OCI-LY7 (cell line): ENCODE measurements at regions not wholly inside any gene's neighbourhood (a gene's known extent, or its start where the extent isn't known, plus 50 kb on each side); places are given as distances from the start of the nearest gene placed in this dataset.

Experiments
- BruUV-seq: library from RNA; stranded (reverse); fragments of 400-500 nt; replicated peaks from 2 replicates; lab custom pipeline; 2021; lab: Mats Ljungman, UMichigan
- CTCF ChIA-PET: fragments of 300-600 bp; sonication (Branson Sonifier 250); formaldehyde crosslinking; loops from one replicate; lab custom pipeline; 2022; ENCODE audit warnings: antibody characterized with exemption; ENCODE audit not compliant: unreplicated experiment; lab: Charles Lee
- POLR2A ChIA-PET: fragments of 300-600 bp; sonication (Branson Sonifier 250); formaldehyde crosslinking; loops from one replicate; lab custom pipeline; 2022; ENCODE audit warnings: antibody characterized with exemption; lab: Charles Lee
- DNase-seq: peaks from one replicate; pipeline ENCODE4 v3.0.0-alpha.2; 2015; ENCODE audit warnings: low spot score
- H2AFZ ChIP-seq: fragments of 200-600 bp; sonication (generic), shearing (Covaris generic); 2 replicates; pipeline ENCODE4 v1.6.1; 2014; ENCODE audit warnings: mild to moderate bottlenecking, antibody characterized with exemption, low read length, moderate library complexity
- H3K27ac ChIP-seq: fragments of 200-600 bp; sonication (generic); 2 replicates; pipeline ENCODE4 v1.5.1; 2014; ENCODE audit warnings: mixed run types, low read depth, mild to moderate bottlenecking, moderate library complexity, low read length, inconsistent platforms; ENCODE audit not compliant: poor library complexity, severe bottlenecking
- H3K36me3 ChIP-seq: fragments of 200-600 bp; sonication (generic); 2 replicates; pipeline ENCODE4 v1.6.1; 2014; ENCODE audit warnings: mild to moderate bottlenecking, antibody characterized with exemption, low read length, moderate library complexity, mixed read lengths; ENCODE audit not compliant: insufficient read depth
- H3K4me1 ChIP-seq: fragments of 200-600 bp; sonication (generic); 2 replicates; pipeline ENCODE4 v1.5.1; 2014; ENCODE audit warnings: mild to moderate bottlenecking, low read length; ENCODE audit not compliant: insufficient read depth, poor library complexity, severe bottlenecking
- H3K4me2 ChIP-seq: fragments of 200-600 bp; sonication (generic); 2 replicates; pipeline ENCODE4 v1.6.1; 2014; ENCODE audit warnings: mild to moderate bottlenecking, low read length
- H3K4me3 ChIP-seq: fragments of 200-600 bp; sonication (generic); 2 replicates; pipeline ENCODE4 v1.5.1; 2014; ENCODE audit warnings: mild to moderate bottlenecking, low read depth, low read length; ENCODE audit not compliant: poor library complexity, severe bottlenecking
- H3K79me2 ChIP-seq: fragments of 200-600 bp; sonication (generic); 2 replicates; pipeline ENCODE4 v1.6.1; 2016; ENCODE audit warnings: low read depth, mild to moderate bottlenecking, low read length, moderate library complexity, mixed read lengths; ENCODE audit not compliant: insufficient read depth
- H3K9me2 ChIP-seq: fragments of 200-600 bp; sonication (generic); 2 replicates; pipeline ENCODE4 v1.6.1; 2016; ENCODE audit warnings: mild to moderate bottlenecking, low read length, mixed read lengths; ENCODE audit not compliant: insufficient read depth
- H3K9me3 ChIP-seq: fragments of 200-600 bp; sonication (generic); 2 replicates; pipeline ENCODE4 v1.6.1; 2014; ENCODE audit warnings: mild to moderate bottlenecking, mixed run types, low read length, mixed read lengths
- H4K20me1 ChIP-seq: fragments of 200-600 bp; sonication (generic); 2 replicates; pipeline ENCODE4 v1.6.1; 2014; ENCODE audit warnings: mild to moderate bottlenecking, antibody characterized with exemption, low read length, moderate library complexity, mixed read lengths; ENCODE audit not compliant: insufficient read depth
- EZH2phosphoT487 ChIP-seq: fragments of 200-600 bp; sonication (generic); IDR thresholded peaks from 2 replicates; pipeline ENCODE4 v1.6.1; 2018; ENCODE audit warnings: low read depth, borderline replicate concordance, mild to moderate bottlenecking, mixed run types, antibody characterized with exemption, low read length, moderate library complexity, mixed read lengths
- intact Hi-C: fragments of 100-400 bp; cut with micrococcal nuclease; formaldehyde crosslinking; loops from one replicate; pipeline ENCODE4 v1.10.0; 2022; ENCODE audit not compliant: unreplicated experiment
- TF ChIP-seq, protein P1 (sequence below): fragments of 200-600 bp; sonication (generic); conservative IDR thresholded peaks from 2 replicates; pipeline ENCODE4 v1.5.1; 2014; ENCODE audit warnings: mild to moderate bottlenecking, antibody characterized with exemption, low read length, moderate library complexity, mixed read lengths

DNA sequence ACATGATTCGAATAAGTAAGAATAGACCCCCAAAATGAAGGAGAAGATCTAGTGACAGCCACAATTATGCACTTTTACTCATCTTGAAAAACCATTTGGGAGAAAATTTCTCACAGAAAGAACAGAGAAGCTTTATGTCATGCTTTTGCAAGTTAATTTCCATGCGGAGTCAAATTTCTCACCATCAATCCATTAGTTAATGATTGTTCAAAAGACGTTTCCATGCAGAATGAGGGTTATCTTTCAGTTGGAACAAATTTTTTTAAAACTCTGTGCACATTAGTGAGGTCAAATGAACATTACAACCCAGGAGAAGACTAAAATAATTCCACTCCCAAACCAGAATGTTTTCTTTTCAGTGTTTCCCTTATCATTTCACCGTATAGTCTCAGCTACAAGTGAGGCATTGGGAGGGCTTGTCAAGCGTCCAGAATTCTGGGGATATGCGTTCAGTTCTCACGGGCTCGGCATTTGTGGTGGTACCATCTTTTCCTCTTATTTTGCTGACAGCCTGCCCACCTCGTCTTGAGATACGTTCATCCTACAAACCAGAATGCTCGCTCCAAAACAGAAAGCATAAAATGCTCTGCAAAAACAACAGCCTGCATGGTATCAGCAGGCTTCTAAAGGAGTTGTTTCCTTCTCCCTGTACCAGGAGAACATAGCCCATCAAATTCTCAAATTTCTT, 130.8 kb upstream of the TBL1X start:
- Histone ChIP-seq H3K36me3 (no peaks in the 10 kb centered on the region), H3K4me3 (no peak overlapping the region), H3K9me3 (no peaks in the 10 kb centered on the region), H3K4me2 (no peak overlapping the region), H3K9me2 (no peaks in the 10 kb centered on the region), H2AFZ (no peak overlapping the region), H3K4me1 (no peaks in the 10 kb centered on the region), H4K20me1 (no peaks in the 10 kb centered on the region), H3K79me2 (no peaks in the 10 kb centered on the region), H3K27ac (no peak overlapping the region)
- TF ChIP-seq, protein P1, sequence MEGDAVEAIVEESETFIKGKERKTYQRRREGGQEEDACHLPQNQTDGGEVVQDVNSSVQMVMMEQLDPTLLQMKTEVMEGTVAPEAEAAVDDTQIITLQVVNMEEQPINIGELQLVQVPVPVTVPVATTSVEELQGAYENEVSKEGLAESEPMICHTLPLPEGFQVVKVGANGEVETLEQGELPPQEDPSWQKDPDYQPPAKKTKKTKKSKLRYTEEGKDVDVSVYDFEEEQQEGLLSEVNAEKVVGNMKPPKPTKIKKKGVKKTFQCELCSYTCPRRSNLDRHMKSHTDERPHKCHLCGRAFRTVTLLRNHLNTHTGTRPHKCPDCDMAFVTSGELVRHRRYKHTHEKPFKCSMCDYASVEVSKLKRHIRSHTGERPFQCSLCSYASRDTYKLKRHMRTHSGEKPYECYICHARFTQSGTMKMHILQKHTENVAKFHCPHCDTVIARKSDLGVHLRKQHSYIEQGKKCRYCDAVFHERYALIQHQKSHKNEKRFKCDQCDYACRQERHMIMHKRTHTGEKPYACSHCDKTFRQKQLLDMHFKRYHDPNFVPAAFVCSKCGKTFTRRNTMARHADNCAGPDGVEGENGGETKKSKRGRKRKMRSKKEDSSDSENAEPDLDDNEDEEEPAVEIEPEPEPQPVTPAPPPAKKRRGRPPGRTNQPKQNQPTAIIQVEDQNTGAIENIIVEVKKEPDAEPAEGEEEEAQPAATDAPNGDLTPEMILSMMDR = no peak
- no peak for TF ChIP-seq EZH2phosphoT487
- no peak for DNase-seq
- intact Hi-C loops = no loop called here
- ChIA-PET CTCF (no interaction called here), POLR2A (no interaction called here)
- no TSS peak for BruUV-seq

GRCh38 chrX:9335251-9335650, 129.6 kb upstream of the TBL1X start:
- ChIA-PET CTCF (no interaction called here), POLR2A (interaction anchor here (0.6 kb wide), 2 partner anchors 40 to 693 kb away, joined by 3 read pairs; no protein-coding TSS in a partner anchor)

DNA sequence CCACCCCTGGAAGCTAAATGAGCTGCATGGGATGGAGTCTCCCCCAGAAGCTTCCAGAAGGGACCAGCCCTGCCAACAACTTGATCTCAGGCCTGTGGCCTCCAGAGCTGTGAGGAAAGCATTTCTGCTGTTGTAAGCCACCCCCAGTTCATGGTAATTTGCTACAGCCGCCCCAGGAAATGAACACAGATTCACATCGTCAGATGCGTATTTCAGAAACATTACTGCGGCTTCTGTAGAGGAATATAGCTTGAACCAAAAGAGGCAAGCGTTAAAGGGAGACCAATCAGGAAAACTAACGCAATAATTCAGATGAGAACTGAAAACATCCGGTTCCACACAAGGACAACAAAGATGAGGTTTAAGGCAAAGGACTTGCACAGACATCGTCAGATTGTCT, 128.4 kb upstream of the TBL1X start:
- Histone ChIP-seq H3K79me2 (no peaks in the 10 kb centered on the region), H3K4me1 (peaks cover 13% of the 10 kb centered on the region), H3K27ac (no peak overlapping the region), H3K9me3 (0 out of 2 replicates have a peak, but pooled peaks cover 4% of the 10 kb centered on the region), H3K36me3 (no peaks in the 10 kb centered on the region), H2AFZ (no peak overlapping the region), H4K20me1 (no peaks in the 10 kb centered on the region), H3K4me2 (no peak overlapping the region), H3K4me3 (no peak overlapping the region), H3K9me2 (no peaks in the 10 kb centered on the region)
- DNase-seq = no peak
- BruUV-seq = no TSS peak
- ChIA-PET POLR2A (no interaction called here), CTCF (no interaction called here)
- intact Hi-C loops = no loop called here
- TF ChIP-seq EZH2phosphoT487 = no peak
- TF ChIP-seq, protein P1 = no peak

More at GRCh38 chrX:9335251-9335650, 129.6 kb upstream of the TBL1X start:
- TF ChIP-seq EZH2phosphoT487 = no peak
- TF ChIP-seq, protein P1 = no peak
- Histone ChIP-seq H3K9me2 (no peaks in the 10 kb centered on the region), H3K4me3 (no peak overlapping the region), H3K4me1 (peaks cover under 1% of the 10 kb centered on the region), H3K79me2 (no peaks in the 10 kb centered on the region), H3K36me3 (no peaks in the 10 kb centered on the region), H2AFZ (no peak overlapping the region), H4K20me1 (no peaks in the 10 kb centered on the region), H3K27ac (no peak overlapping the region), H3K9me3 (no peaks in the 10 kb centered on the region), H3K4me2 (no peak overlapping the region)
- intact Hi-C loops = no loop called here
- no peak for DNase-seq
- BruUV-seq = no TSS peak
